Stimulated activated naive CD8-positive, alpha-beta T cell treated with anti-CD3 and anti-CD28 coated beads, Interleukin-15, Interleukin-2, amounts not matched to agents 100 U/mL and 50 U/mL, for 24 hours (primary cell): ENCODE measurements at regions not wholly inside any gene's neighbourhood (a gene's known extent, or its start where the extent isn't known, plus 50 kb on each side); places are given as distances from the start of the nearest gene placed in this dataset.

Experiments
- ATAC-seq: fragments of 150-1000 bp; cut with Tn5 transposase; one replicate; pipeline ENCODE4 v1.10.0; 2021
- DNase-seq: peaks from one replicate; pipeline ENCODE4 v3.0.0; 2021

GRCh38 chr1:224505454-224506093 is 71.0 kb upstream of the WDR26 start:
- no peak for ATAC-seq
- DNase-seq: no peak

DNA sequence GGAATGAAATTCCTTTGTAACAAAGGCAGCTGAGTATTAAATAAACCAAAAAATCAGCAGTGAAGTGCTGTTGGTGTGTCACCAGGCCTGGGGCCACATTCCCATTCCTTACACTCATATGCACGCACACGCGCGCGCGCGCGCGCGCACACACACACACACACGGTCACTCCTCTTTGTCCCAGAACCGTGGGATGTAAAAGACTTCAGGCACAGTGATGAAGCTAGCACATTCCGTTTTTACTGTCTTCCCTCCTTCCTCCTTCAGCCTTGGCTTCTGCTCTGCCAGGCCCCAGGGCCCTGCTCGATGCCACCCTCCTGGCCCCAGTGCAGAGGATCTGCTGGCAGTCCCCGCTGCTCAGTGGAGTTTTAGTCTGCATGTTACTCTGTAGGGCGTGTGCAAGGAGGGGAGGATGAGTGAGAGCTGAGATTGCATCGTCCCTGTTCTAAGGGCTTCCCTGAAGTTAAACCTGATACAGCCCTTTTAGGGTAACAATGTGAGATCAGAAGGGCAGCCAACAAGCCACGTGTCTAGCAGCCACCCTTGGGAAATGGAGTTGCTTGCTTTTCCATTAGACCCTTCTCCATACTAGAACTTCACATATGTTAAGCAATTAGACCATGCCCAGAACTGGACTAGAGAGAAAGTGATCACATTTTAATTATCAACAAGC is 71.7 kb upstream of the WDR26 start:
- DNase-seq (no peak), ATAC-seq (no peak)

DNA sequence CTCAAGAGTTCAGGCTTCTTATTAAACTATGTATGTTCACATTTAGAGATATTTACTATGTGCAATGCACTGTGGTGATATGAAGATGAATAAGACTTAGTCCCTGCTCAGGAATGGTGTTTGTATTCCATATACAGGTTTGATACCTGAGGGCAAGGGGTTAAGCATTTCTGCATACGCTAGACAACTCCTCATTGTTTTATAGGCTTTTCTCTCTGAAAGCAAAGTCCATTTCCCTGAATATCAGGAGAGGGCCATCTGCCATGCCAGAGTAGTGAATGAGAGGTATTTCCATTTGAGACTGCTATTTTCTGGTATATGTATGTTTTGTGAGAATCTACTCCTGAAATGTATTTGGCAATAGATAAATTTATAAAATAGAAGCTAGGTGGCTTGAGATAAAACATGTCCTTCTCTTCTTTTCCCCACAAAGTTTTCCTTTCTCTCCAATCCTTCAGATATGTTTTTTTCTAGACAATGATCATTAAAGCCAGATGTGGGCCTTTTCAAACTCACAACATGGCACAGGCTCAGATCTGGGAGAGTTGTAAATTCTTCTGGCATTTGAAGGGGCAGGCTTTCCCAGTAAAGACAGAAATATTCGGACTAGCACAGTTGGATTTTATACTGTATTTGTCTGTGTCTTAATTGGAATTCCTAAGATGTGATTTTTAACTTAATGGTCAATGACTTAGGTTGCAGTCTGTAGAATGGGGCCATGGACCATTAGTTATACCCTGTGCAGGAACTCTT is 73.3 kb upstream of the WDR26 start:
- no peak for ATAC-seq
- no peak for DNase-seq

GRCh38 chr1:224509907-224510306 is 75.3 kb upstream of the WDR26 start:
- no peak for DNase-seq
- ATAC-seq: no peak

DNA sequence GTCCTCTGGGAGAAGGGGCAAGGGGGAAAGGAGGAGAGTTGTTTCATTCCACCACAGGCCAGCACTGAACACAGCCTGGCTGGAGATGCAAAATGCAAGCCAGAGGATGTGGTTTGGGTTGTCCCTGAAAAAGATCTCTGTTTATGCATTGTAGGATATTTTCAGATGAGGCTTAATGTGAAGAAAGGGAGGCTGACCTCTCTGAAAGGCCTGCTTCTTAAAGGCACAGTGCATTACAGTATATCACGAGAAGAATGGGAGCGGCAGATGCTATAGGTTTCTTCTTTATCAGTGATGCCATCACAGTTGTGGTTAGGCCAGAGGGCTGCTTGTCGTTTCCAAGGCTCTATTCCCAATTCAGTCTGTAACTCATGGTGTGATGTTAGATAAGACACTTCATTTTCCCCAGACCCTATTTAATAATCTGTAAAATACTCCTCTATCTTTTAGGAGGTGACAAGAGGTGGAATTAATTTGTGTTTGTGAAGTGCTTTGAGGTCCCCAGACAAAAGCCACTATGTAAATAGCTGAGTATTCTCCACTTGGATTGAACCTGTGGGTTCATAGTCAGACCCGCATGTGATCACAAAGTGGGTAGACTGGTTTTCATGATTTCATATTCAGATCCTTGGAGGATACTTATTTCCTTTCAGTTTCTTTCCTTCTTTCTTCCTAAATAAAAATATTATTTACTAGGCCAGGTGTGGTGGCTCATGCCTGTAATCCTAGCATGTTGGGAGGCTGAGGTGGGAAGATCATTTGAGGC is 76.5 kb upstream of the WDR26 start:
- ATAC-seq: no peak
- DNase-seq: no peak

- DNase-seq: no peak
- ATAC-seq: no peak
These were observed 78.1 kb upstream of the WDR26 start for GRCh38 chr1:224512600-224513151.

- DNase-seq: no peak
- ATAC-seq: no peak
These were observed 78.8 kb upstream of the WDR26 start for GRCh38 chr1:224513383-224513782.

GRCh38 chr1:224513787-224514209 is 79.2 kb upstream of the WDR26 start:
- ATAC-seq: peak; percentile 85
- peak; percentile 90 for DNase-seq

- no peak for ATAC-seq
- no peak for DNase-seq
These were observed 82.6 kb upstream of the WDR26 start for GRCh38 chr1:224517171-224517570.

DNA sequence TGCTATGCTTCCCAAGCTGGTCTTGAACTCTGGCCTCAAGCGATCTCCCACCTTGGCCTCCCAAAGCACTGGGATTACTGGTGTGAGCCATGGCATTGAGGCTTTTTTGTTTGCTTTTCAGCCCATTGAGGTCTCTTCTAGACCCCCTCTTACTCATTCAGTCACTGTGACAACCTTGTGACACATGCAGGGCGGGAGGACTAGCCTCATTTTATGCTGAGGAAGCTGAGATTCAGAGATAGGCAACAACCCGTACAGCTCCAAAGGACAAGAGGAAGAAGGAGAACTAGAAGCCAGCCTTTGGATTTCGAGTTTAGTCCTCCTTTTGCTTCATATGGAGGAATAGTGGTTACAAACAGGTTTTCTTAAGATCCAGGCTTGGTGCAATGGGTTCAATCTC is 83.9 kb upstream of the WDR26 start:
- ATAC-seq: no peak
- DNase-seq: no peak

GRCh38 chr1:224519874-224520273 is 85.3 kb upstream of the WDR26 start:
- ATAC-seq (no peak), DNase-seq (no peak)

DNA sequence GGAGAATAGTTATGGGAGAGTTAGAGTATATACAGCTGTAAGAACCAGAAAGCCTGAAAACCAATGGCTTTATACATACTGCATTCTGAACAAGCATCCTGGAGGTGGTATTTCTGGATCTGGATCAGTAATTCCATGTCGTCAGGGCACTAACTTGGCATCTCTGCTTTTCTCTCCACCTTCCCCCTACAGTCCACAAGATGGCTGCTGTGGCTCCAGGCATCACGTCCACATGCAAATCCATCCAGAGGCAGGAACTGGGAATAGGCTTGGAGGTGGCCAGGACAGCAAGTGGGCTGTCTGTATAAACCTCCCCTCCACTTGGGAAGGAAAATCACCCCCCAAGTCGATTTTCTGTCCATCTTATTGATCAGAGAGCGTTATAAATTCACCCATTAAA is 86.2 kb upstream of the WDR26 start:
- ATAC-seq (no peak), DNase-seq (no peak)

- DNase-seq (no peak), ATAC-seq (no peak)
These were observed 87.5 kb upstream of the WDR26 start for GRCh38 chr1:224521904-224522734.

DNA sequence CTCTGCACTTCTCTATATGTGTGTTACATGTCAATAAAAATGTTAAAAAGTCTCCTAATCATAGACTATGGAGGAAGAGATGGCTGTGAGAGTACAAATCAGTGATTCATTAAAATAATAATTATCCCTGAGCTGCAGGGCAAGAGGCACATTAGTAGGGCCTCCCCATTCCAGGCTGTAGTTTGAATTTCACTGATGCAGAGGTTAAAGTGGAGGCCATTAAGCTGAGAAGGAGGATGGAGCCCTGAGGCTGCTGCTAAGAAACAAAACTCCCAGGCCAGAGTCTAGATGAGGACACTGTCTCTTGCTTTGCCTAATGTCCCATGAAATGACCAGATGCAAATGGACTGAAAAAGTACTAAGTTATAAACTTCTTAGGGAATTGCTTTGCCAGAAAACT is 89.1 kb upstream of the WDR26 start:
- DNase-seq (no peak), ATAC-seq (no peak)

DNA sequence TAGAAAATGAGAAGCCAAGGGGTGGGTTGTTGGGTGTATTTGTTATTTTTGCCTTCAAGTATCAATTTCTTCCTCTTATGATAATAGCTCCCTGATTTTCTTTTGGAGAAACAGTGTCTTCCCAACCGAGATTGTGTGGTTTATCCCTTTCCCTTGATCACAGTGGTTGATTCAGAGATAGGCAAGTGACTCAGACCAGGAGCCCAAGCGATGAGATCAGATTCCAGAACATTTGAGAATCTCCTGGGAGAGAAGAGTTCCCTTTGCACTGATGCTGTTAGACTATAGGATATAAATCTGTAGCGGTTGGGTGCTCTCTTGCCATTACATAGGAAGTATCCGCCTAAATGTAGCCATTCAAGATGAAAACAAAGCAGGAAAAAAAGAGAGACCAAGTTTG is 90.1 kb upstream of the WDR26 start:
- DNase-seq (no peak), ATAC-seq (no peak)

DNA sequence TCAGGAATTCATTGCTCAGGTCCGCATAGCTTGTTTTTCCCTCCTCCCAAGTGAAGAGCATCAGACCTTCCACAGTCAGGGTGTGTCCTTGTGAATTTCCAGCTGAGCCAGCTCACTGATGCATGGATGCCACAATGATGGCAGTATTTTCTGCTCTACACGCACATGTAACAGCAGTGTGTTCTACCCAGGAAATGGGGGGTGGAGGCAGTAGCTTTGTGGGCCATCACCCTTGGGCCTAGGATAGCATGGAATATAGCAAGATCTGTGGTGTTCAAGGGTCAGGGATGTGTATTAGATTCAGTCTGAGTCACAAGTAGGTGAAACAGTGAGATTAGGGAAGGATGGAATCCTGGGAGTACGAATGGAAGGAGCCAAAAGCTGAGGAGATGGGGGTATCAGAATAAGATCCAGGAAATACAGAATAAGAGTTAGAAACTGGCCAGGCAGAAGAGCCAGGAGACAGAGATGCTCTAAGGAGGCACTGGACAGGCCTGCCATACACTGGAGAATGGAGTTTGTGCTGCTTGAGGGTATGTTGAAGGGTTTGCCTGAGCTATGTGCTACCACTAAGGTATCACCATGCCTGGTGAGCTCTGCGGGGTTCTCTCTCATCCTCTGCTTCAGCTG is 90.6 kb upstream of the CNIH3 start:
- no peak for ATAC-seq
- no peak for DNase-seq

DNA sequence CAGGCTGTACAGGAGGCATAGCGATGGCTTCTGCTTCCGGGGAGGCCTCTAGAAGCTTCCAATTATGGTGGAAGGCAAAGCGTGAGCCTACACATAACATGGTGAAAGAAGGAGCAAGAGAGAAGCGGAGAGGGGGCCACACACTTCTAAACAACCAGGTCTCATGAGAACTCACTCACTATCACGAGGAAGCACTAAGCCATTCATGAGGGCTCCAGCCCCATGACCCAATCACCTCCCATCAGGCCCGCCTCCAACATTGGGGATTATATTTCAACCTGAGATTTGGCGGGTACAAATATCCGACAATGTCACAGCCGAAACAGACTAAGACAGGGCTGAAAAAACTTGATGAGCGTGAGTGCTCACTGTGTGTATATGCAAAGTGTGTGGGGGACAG is 89.3 kb upstream of the CNIH3 start:
- no peak for DNase-seq
- no peak for ATAC-seq

GRCh38 chr1:224528900-224529299 is 87.2 kb upstream of the CNIH3 start:
- DNase-seq (no peak), ATAC-seq (no peak)

- DNase-seq (no peak), ATAC-seq (no peak)
These were observed 86.3 kb upstream of the CNIH3 start for GRCh38 chr1:224529844-224530243.

DNA sequence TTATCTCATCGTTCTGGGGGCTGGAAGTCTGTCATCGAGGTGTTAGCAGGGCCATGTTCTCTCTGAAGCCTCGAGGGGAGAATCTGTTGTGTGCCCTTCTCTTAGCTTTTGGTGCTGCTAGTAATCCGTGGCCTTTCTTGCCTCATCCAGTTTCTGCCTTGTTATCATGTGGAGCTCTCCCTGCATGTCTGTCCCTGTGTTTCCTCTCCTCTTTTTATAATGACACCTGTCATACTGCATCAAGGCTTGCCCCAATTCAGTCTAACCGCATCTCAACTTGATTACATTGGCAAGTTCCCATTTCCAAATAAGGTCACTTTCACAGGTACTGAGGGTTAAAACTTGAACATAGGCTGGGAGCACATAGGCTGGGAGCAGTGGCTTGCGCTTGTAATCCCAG is 82.6 kb upstream of the CNIH3 start:
- DNase-seq (no peak), ATAC-seq (no peak)

DNA sequence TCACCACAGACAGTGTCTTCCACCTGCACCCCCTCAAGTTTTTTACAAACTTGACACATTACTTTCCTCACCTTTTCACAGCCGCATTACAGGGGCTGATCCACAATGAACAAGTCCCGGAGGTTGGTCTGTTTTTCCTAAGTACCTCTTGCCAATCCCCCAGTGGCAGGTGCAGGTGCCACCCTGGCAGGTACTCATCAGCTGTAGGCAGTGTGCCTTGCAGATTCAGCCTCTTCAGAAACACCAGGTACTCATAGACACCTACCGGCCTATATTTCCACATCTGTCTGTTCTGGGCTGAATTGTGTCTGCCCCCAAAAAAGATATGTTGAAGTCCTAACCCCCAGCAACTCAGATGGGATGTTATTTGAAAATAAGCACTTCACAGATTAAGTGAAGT is 81.4 kb upstream of the CNIH3 start:
- DNase-seq (no peak), ATAC-seq (no peak)
